ENCODE measurements at regions not wholly inside any gene's neighbourhood (a gene's known extent, or its start where the extent isn't known, plus 50 kb on each side); places are given as distances from the start of the nearest gene placed in this dataset.

GRCh38 chr2:37425408-37425807 is 81.0 kb downstream of the QPCT start:
- DNase-seq (ENCODE audit: low read depth in 3 of 3) = no peak

GRCh38 chr2:37427241-37427640 is 82.8 kb downstream of the QPCT start:
- DNase-seq (ENCODE audit: low read depth in 3 of 3) = no peak

- DNase-seq (ENCODE audit: low read depth in 3 of 3) = no peak
Measured at GRCh38 chr2:37436323-37436722, 91.9 kb downstream of the QPCT start.

GRCh38 chr2:37439131-37439642 is 94.8 kb downstream of the QPCT start:
- no peak for DNase-seq (ENCODE audit: low read depth in 3 of 3)

- DNase-seq (ENCODE audit: low read depth in 3 of 3) = no peak
Measured at GRCh38 chr2:37441055-37441454, 96.6 kb downstream of the QPCT start.

- no peak for DNase-seq (ENCODE audit: low read depth in 3 of 3)
Measured at GRCh38 chr2:37443082-37443481, 98.7 kb downstream of the QPCT start.

- DNase-seq (ENCODE audit: low read depth in 3 of 3) = no peak
Measured at GRCh38 chr2:37447446-37447845, 103.0 kb downstream of the QPCT start.

GRCh38 chr2:37448342-37449120 is 104.1 kb downstream of the QPCT start:
- no peak for DNase-seq (ENCODE audit: low read depth in 3 of 3)

- DNase-seq (ENCODE audit: low read depth in 3 of 3) = no peak
Measured at GRCh38 chr2:37449761-37450296, 105.4 kb downstream of the QPCT start.

GRCh38 chr2:37453027-37453426 is 108.6 kb downstream of the QPCT start:
- DNase-seq (ENCODE audit: low read depth in 3 of 3) = no peak

GRCh38 chr2:37454851-37455762 is 110.7 kb downstream of the QPCT start:
- no peak for DNase-seq (ENCODE audit: low read depth in 3 of 3)

GRCh38 chr2:37456479-37456878 is 112.0 kb downstream of the QPCT start:
- peak in 1 of 3 experiments; percentile 3 for DNase-seq (ENCODE audit: low read depth in 3 of 3)

- no peak for DNase-seq (ENCODE audit: low read depth in 3 of 3)
Measured at GRCh38 chr2:37457401-37457901, 113.0 kb downstream of the QPCT start.

GRCh38 chr2:37458133-37458532 is 113.7 kb downstream of the QPCT start:
- no peak for DNase-seq (ENCODE audit: low read depth in 3 of 3)

GRCh38 chr2:37459095-37459981 is 114.9 kb downstream of the QPCT start:
- DNase-seq (ENCODE audit: low read depth in 3 of 3) = no peak

- no peak for DNase-seq (ENCODE audit: low read depth in 3 of 3)
Measured at GRCh38 chr2:37460896-37461229, 116.4 kb downstream of the QPCT start.

GRCh38 chr2:37464067-37464466 is 119.6 kb downstream of the QPCT start:
- DNase-seq (ENCODE audit: low read depth in 3 of 3) = no peak

- no peak for DNase-seq (ENCODE audit: low read depth in 3 of 3)
Measured at GRCh38 chr2:37466533-37467222, 122.2 kb downstream of the QPCT start.

GRCh38 chr2:37468170-37468569 is 123.7 kb downstream of the QPCT start:
- DNase-seq (ENCODE audit: low read depth in 3 of 3) = no peak

GRCh38 chr2:37469126-37469525 is 124.7 kb downstream of the QPCT start:
- DNase-seq (ENCODE audit: low read depth in 3 of 3) = no peak

- DNase-seq (ENCODE audit: low read depth in 3 of 3) = no peak
Measured at GRCh38 chr2:37471104-37471503, 126.7 kb downstream of the QPCT start.

All from stimulated activated CD4-positive, alpha-beta T cell treated with anti-CD3 and anti-CD28 coated beads, TNF-alpha, amount 100 ng/mL, for 4 hours (primary cell).